IMR-90 (cell line): ENCODE measurements at regions not wholly inside any gene's neighbourhood (a gene's known extent, or its start where the extent isn't known, plus 50 kb on each side); places are given as distances from the start of the nearest gene placed in this dataset.

Experiments
- ATAC-seq: fragments of 200-7000 bp; cut with Tn5 transposase; 2 replicates; pipeline ENCODE4 v1.9.1; 2020; ENCODE audit warnings: low read depth, mild to moderate bottlenecking, moderate library complexity
- BruUV-seq: library from RNA; stranded (reverse); fragments of 400-500 nt; replicated peaks from 2 replicates; lab custom pipeline; 2021; lab: Mats Ljungman, UMichigan
- CTCF ChIA-PET: fragments of 300-600 bp; formaldehyde crosslinking; extraction: SDS; loops from one replicate; lab custom pipeline; 2021; ENCODE audit warnings: antibody characterized with exemption; lab: Yijun Ruan, JAX
- POLR2A ChIA-PET: fragments of 300-600 bp; sonication (Branson Sonifier 250); formaldehyde crosslinking; loops from one replicate; lab custom pipeline; 2022; ENCODE audit warnings: antibody characterized with exemption; ENCODE audit not compliant: unreplicated experiment; lab: Charles Lee
- DNase-seq: peaks from one replicate; pipeline ENCODE4 v3.0.0; 2013
- H2AFZ ChIP-seq: replicated peaks from 2 replicates; pipeline ENCODE3; 2013; ENCODE audit warnings: low read length, mild to moderate bottlenecking; ENCODE audit not compliant: poor library complexity
- H2AK5ac ChIP-seq: 2 replicates; pipeline ENCODE4 v1.6.1; 2013; ENCODE audit warnings: low read depth, low read length, inconsistent platforms
- H2AK9ac ChIP-seq: replicated peaks from 2 replicates; pipeline ENCODE3; 2013; ENCODE audit warnings: mild to moderate bottlenecking, low read depth, low read length, moderate library complexity; ENCODE audit not compliant: poor library complexity
- H2BK120ac ChIP-seq: 2 replicates; pipeline ENCODE4 v1.6.1; 2013; ENCODE audit warnings: low read depth, low read length, inconsistent platforms
- H2BK15ac ChIP-seq: 3 replicates; pipeline ENCODE4 v1.6.1; 2013; ENCODE audit warnings: low read depth, low read length, inconsistent platforms
- H2BK20ac ChIP-seq: 2 replicates; pipeline ENCODE4 v1.6.1; 2013; ENCODE audit warnings: low read depth, mild to moderate bottlenecking, inconsistent platforms, low read length, moderate library complexity
- H2BK5ac ChIP-seq: 2 replicates; pipeline ENCODE4 v1.6.1; 2013; ENCODE audit warnings: mild to moderate bottlenecking, low read depth, low read length, inconsistent platforms; ENCODE audit not compliant: poor library complexity, severe bottlenecking
- H3K14ac ChIP-seq: replicated peaks from 2 replicates; pipeline ENCODE4 v1.6.1; 2013; ENCODE audit warnings: low read depth, low read length, inconsistent platforms
- H3K18ac ChIP-seq: 2 replicates; pipeline ENCODE4 v1.6.1; 2013; ENCODE audit warnings: low read depth, low read length, control low read depth
- H3K23ac ChIP-seq: 2 replicates; pipeline ENCODE4 v1.6.1; 2013; ENCODE audit warnings: low read depth, low read length, inconsistent platforms
- H3K27ac ChIP-seq: 2 replicates; pipeline ENCODE4 v1.5.1; 2013; ENCODE audit warnings: mild to moderate bottlenecking, control low read depth, low read length; ENCODE audit not compliant: insufficient read depth
- H3K27me3 ChIP-seq: 2 replicates; pipeline ENCODE4 v1.6.1; 2013; ENCODE audit warnings: low read length; ENCODE audit not compliant: control insufficient read depth, insufficient read depth
- H3K36me3 ChIP-seq: 2 replicates; pipeline ENCODE4 v1.6.1; 2013; ENCODE audit warnings: low read length, mixed read lengths; ENCODE audit not compliant: control insufficient read depth, insufficient read depth
- H3K4ac ChIP-seq: 2 replicates; pipeline ENCODE4 v1.6.1; 2013; ENCODE audit warnings: low read depth, low read length, inconsistent platforms
- H3K4me1 ChIP-seq: 2 replicates; pipeline ENCODE4 v1.6.1; 2013; ENCODE audit warnings: low read length, mixed read lengths; ENCODE audit not compliant: control insufficient read depth, insufficient read depth
- H3K4me2 ChIP-seq: 2 replicates; pipeline ENCODE4 v1.6.1; 2013; ENCODE audit warnings: low read depth, mild to moderate bottlenecking, control low read depth, low read length, moderate library complexity
- H3K4me3 ChIP-seq: 2 replicates; pipeline ENCODE4 v1.5.1; 2013; ENCODE audit warnings: low read depth, mild to moderate bottlenecking, control low read depth, low read length, moderate library complexity; ENCODE audit not compliant: insufficient read depth
- H3K56ac ChIP-seq: 2 replicates; pipeline ENCODE4 v1.6.1; 2013; ENCODE audit warnings: low read length, inconsistent platforms; ENCODE audit not compliant: insufficient read depth; ENCODE audit errors: extremely low read depth
- H3K79me1 ChIP-seq, 2 experiments: 2 replicates each; pipeline ENCODE4 v1.6.1; 2013; ENCODE audit warnings: low read length in 2 of 2, inconsistent platforms in 1 of 2, low read depth in 1 of 2
- H3K9ac ChIP-seq: 2 replicates; pipeline ENCODE4 v1.6.1; 2013; ENCODE audit warnings: low read depth, low read length, control low read depth
- H3K9me1 ChIP-seq: 2 replicates; pipeline ENCODE4 v1.6.1; 2013; ENCODE audit warnings: low read length, inconsistent platforms; ENCODE audit not compliant: insufficient read depth
- H3K9me3 ChIP-seq: 2 replicates; pipeline ENCODE4 v1.6.1; 2013; ENCODE audit warnings: low read length; ENCODE audit not compliant: control insufficient read depth, insufficient read depth
- H4K20me1 ChIP-seq: 2 replicates; pipeline ENCODE4 v1.6.1; 2013; ENCODE audit warnings: low read length, inconsistent platforms; ENCODE audit not compliant: insufficient read depth
- H4K5ac ChIP-seq: 2 replicates; pipeline ENCODE4 v1.6.1; 2013; ENCODE audit warnings: mild to moderate bottlenecking, low read depth, low read length, control low read depth
- H4K8ac ChIP-seq, 2 experiments: 2 replicates each; pipeline ENCODE4 v1.6.1; 2013; ENCODE audit warnings: low read depth in 2 of 2, low read length in 2 of 2, control low read depth in 1 of 2, inconsistent platforms in 1 of 2
- H4K91ac ChIP-seq: 2 replicates; pipeline ENCODE4 v1.6.1; 2013; ENCODE audit warnings: low read depth, low read length, inconsistent platforms; ENCODE audit not compliant: insufficient read depth
- BHLHE40 ChIP-seq: fragments of 150-350 bp; IDR thresholded peaks from 2 replicates; pipeline ENCODE4 v1.6.1; 2016; ENCODE audit warnings: mild to moderate bottlenecking, low read depth, low read length
- CEBPB ChIP-seq: IDR thresholded peaks from 2 replicates; pipeline ENCODE4 v1.6.1; 2012; ENCODE audit warnings: low read depth, low read length, improper control_type of control experiment
- CHD1 ChIP-seq: IDR thresholded peaks from 2 replicates; pipeline ENCODE4 v1.6.1; 2012; ENCODE audit warnings: low read depth, low read length, improper control_type of control experiment
- CTCF ChIP-seq: conservative IDR thresholded peaks from 2 replicates; pipeline ENCODE4 v1.5.1; 2012; ENCODE audit warnings: mild to moderate bottlenecking, low read depth, low read length, improper control_type of control experiment
- MAFK ChIP-seq: IDR thresholded peaks from 2 replicates; pipeline ENCODE4 v1.6.1; 2012; ENCODE audit warnings: low read depth, low read length, improper control_type of control experiment
- MXI1 ChIP-seq: IDR thresholded peaks from 2 replicates; pipeline ENCODE4 v1.6.1; 2012; ENCODE audit warnings: low read depth, mild to moderate bottlenecking, low read length, moderate library complexity, borderline replicate concordance
- NFE2L2 ChIP-seq: fragments of 150-350 bp; IDR thresholded peaks from 2 replicates; pipeline ENCODE4 v1.6.1; 2016; ENCODE audit warnings: low read depth, mild to moderate bottlenecking, low read length
- RAD21 ChIP-seq: IDR thresholded peaks from 2 replicates; pipeline ENCODE4 v1.6.1; 2012; ENCODE audit warnings: low read length, improper control_type of control experiment
- RCOR1 ChIP-seq: IDR thresholded peaks from 2 replicates; pipeline ENCODE4 v1.6.1; 2012; ENCODE audit warnings: mild to moderate bottlenecking, low read length, improper control_type of control experiment; ENCODE audit not compliant: insufficient replicate concordance
- SMC3 ChIP-seq: fragments of 150-350 bp; IDR thresholded peaks from 2 replicates; pipeline ENCODE4 v1.6.1; 2016; ENCODE audit warnings: low read depth, mild to moderate bottlenecking, antibody characterized with exemption, low read length, moderate library complexity
- whole genome bisulfite sequencing, 2 experiments: methylation state at CpG; one replicate each; pipeline versions ENCODE4 v1.1.5 to v1.1.7; 2013; ENCODE audit warnings: missing lambda C conversion rate in 2 of 2; ENCODE audit not compliant: insufficient read length in 1 of 2; ENCODE audit errors: extremely low coverage in 2 of 2; 5-methylcytosine and 5-hydroxymethylcytosine counted together
- dilution Hi-C: fragments of 300-500 bp; cut with HindIII; formaldehyde crosslinking; loops from one replicate; pipeline ENCODE4 v1.14.3; 2018; ENCODE audit warnings: low sequenced_read_pairs; ENCODE audit not compliant: unreplicated experiment
- in situ Hi-C: fragments of 300-500 bp; cut with MboI; formaldehyde crosslinking; loops from 3 replicates; pipeline ENCODE4 v1.14.3; 2019; ENCODE audit warnings: low sequenced_read_pairs, inconsistent platforms, mixed read lengths
- intact Hi-C: fragments of 100-400 bp; cut with micrococcal nuclease; formaldehyde crosslinking; loops from 2 replicates; pipeline ENCODE4 v1.10.0; 2022
- TF ChIP-seq, protein P1 (sequence below): fragments of 150-350 bp; IDR thresholded peaks from 2 replicates; pipeline ENCODE4 v1.6.1; 2017; ENCODE audit warnings: mild to moderate bottlenecking, antibody characterized with exemption, low read length, low read depth

DNA sequence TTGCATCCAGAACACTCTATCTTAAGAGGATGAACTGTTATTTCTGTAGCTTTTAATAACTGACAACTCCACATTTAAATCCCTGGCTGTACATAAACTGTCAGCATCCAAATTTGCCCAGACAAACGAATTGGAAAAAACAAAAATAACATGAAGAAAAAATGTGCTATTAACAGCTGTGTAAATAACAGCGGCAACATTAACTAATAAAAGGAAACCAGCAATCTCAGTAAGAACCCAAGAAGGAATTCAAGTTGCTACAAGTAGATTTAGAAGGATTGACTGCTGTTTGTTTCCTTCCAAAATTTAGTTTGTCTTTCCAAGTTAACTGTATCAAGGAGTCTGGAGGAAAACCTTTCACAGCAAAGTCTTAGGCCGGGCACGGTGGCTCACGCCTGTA is 550.6 kb upstream of the MDFIC2 start:
- Histone ChIP-seq H2BK20ac (no peak overlapping the region), H3K9ac (no peak overlapping the region), H3K14ac (no peak overlapping the region), H4K5ac (no peak overlapping the region; the same call in 1 of the 2 replicates), H3K56ac (no peak overlapping the region), H3K79me1 (no peaks in the 10 kb centered on the region), H3K27me3 (no peaks in the 10 kb centered on the region), H2BK120ac (no peak overlapping the region), H4K20me1 (no peaks in the 10 kb centered on the region), H3K4me2 (no peak overlapping the region), H3K9me1 (peaks cover 3% of the 10 kb centered on the region), H3K36me3 (no peaks in the 10 kb centered on the region), H4K8ac (no peak overlapping the region), H4K91ac (no peak overlapping the region), H3K23ac (no peak overlapping the region), H2AK9ac (no peak overlapping the region), H2AK5ac (no peak overlapping the region), H3K4me1 (peaks cover 5% of the 10 kb centered on the region), H3K18ac (no peak overlapping the region), H3K27ac (no peak overlapping the region), H2BK15ac (no peak overlapping the region), H3K4ac (no peak overlapping the region), H2BK5ac (no peak overlapping the region), H2AFZ (no peak overlapping the region), H3K9me3 (peaks cover 2% of the 10 kb centered on the region), H3K4me3 (no peak overlapping the region)
- no peak for DNase-seq
- dilution Hi-C loops (no loop called here), in situ Hi-C loops (no loop called here), intact Hi-C loops (no loop called here)
- TF ChIP-seq, protein P1, sequence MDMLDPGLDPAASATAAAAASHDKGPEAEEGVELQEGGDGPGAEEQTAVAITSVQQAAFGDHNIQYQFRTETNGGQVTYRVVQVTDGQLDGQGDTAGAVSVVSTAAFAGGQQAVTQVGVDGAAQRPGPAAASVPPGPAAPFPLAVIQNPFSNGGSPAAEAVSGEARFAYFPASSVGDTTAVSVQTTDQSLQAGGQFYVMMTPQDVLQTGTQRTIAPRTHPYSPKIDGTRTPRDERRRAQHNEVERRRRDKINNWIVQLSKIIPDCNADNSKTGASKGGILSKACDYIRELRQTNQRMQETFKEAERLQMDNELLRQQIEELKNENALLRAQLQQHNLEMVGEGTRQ, result no peak
- TF ChIP-seq SMC3 (no peak), NFE2L2 (no peak), MXI1 (no peak), CTCF (no peak), CHD1 (no peak), BHLHE40 (no peak), CEBPB (no peak), MAFK (no peak), RCOR1 (no peak), RAD21 (no peak)
- WGBS, 2 experiments, result no CpG with 5 or more reads among the region's 5 CpGs
- no peak for ATAC-seq
- POLR2A ChIA-PET, result no interaction called here
- no TSS peak for BruUV-seq
- CTCF ChIA-PET, result no interaction called here
